Tibial nerve (tissue), 4 donors: ENCODE measurements at regions not wholly inside any gene's neighbourhood (a gene's known extent, or its start where the extent isn't known, plus 50 kb on each side); places are given as distances from the start of the nearest gene placed in this dataset.

Experiments
- CTCF ChIP-seq, 5 experiments: fragments of 200-600 bp in 3 of 5; fragments of 450-650 bp in 2 of 5; sonication (generic) in 3 of 5; IDR thresholded peaks; one replicate each; pipeline ENCODE4 v1.5.1; 2016 to 2019; ENCODE audit warnings: antibody characterized with exemption in 5 of 5, mild to moderate bottlenecking in 3 of 5, moderate library complexity in 2 of 5
- EP300 ChIP-seq, 2 donors: sonication (generic); formaldehyde crosslinking; IDR thresholded peaks; one replicate each; pipeline ENCODE4 v1.6.1; 2017; ENCODE audit warnings: antibody characterized with exemption in 2 of 2, mild to moderate bottlenecking in 1 of 2
- POLR2A ChIP-seq, 2 donors: fragments of 450-650 bp; IDR thresholded peaks; one replicate each; pipeline ENCODE4 v1.6.1; 2017; ENCODE audit warnings: antibody characterized with exemption in 2 of 2, mild to moderate bottlenecking in 2 of 2, moderate library complexity in 2 of 2

GRCh38 chr9:117907420-117907819 lies 203.2 kb downstream of the TLR4 start:
- TF ChIP-seq CTCF (IDR thresholded peaks at IDR 0.05) (no peak), EP300 (IDR thresholded peaks at IDR 0.05) (no peak), POLR2A (IDR thresholded peaks at IDR 0.05) (no peak)
